Fibroblast of lung (primary cell): ENCODE measurements at regions not wholly inside any gene's neighbourhood (a gene's known extent, or its start where the extent isn't known, plus 50 kb on each side); places are given as distances from the start of the nearest gene placed in this dataset.

Source experiments
- DNase-seq, 2 donors: peaks; one replicate each; pipeline versions ENCODE4 v3.0.0 to v3.0.0-alpha.2; 2010; ENCODE audit warnings: low read depth in 2 of 2
- H2AFZ ChIP-seq: 2 replicates; pipeline ENCODE4 v1.5.1; 2012; ENCODE audit warnings: low read length, control low read depth, inconsistent platforms
- H3K27ac ChIP-seq: 2 replicates; pipeline ENCODE4 v1.5.1; 2011; ENCODE audit warnings: low read length, control low read depth; ENCODE audit not compliant: insufficient read depth
- H3K27me3 ChIP-seq: 2 replicates; pipeline ENCODE4 v1.5.1; 2011; ENCODE audit warnings: mild to moderate bottlenecking, low read length; ENCODE audit not compliant: control insufficient read depth, insufficient read depth
- H3K36me3 ChIP-seq: 2 replicates; pipeline ENCODE4 v1.5.1; 2011; ENCODE audit warnings: low read length; ENCODE audit not compliant: control insufficient read depth, insufficient read depth
- H3K4me1 ChIP-seq: 2 replicates; pipeline ENCODE4 v1.5.1; 2011; ENCODE audit warnings: low read length; ENCODE audit not compliant: control insufficient read depth, insufficient read depth; ENCODE audit errors: extremely low read depth
- H3K4me2 ChIP-seq: 2 replicates; pipeline ENCODE4 v1.5.1; 2011; ENCODE audit warnings: low read length, control low read depth; ENCODE audit not compliant: insufficient read depth; ENCODE audit errors: extremely low read depth
- H3K4me3 ChIP-seq, 4 experiments: fragments of 200-600 bp in 1 of 4; sonication (generic) in 1 of 4; replicated peaks in 1 of 4; 2 replicates each; pipeline ENCODE4 v1.5.1; 2011 to 2016; ENCODE audit warnings: low read length in 4 of 4, low read depth in 3 of 4, mild to moderate bottlenecking in 3 of 4, control low read depth in 2 of 4, inconsistent platforms in 1 of 4, mixed read lengths in 1 of 4; ENCODE audit not compliant: insufficient read depth in 1 of 4; ENCODE audit errors: control extremely low read depth in 1 of 4
- H3K79me2 ChIP-seq: 2 replicates; pipeline ENCODE4 v1.5.1; 2012; ENCODE audit warnings: mild to moderate bottlenecking, low read length, inconsistent platforms; ENCODE audit not compliant: control insufficient read depth, insufficient read depth
- H3K9ac ChIP-seq: 2 replicates; pipeline ENCODE4 v1.5.1; 2011; ENCODE audit warnings: mild to moderate bottlenecking, low read length, control low read depth; ENCODE audit not compliant: insufficient read depth
- H3K9me3 ChIP-seq: 2 replicates; pipeline ENCODE4 v1.5.1; 2012; ENCODE audit warnings: low read depth, low read length; ENCODE audit not compliant: control insufficient read depth, insufficient read depth
- H4K20me1 ChIP-seq: 2 replicates; pipeline ENCODE4 v1.5.1; 2011; ENCODE audit warnings: low read length; ENCODE audit not compliant: control insufficient read depth, insufficient read depth; ENCODE audit errors: extremely low read depth
- EZH2 ChIP-seq: IDR thresholded peaks from 2 replicates; pipeline ENCODE4 v1.5.1; 2012; ENCODE audit warnings: low read length, control low read depth, mild to moderate bottlenecking; ENCODE audit errors: missing control alignments
- TF ChIP-seq, protein P1 (sequence below), 2 donors: IDR thresholded peaks in 1 of 2; conservative IDR thresholded peaks in 1 of 2; 1 replicate in 1 of 2; 2 replicates in 1 of 2; pipeline ENCODE4 v1.5.1; 2011 to 2012; ENCODE audit warnings: low read length in 2 of 2, control low read depth in 1 of 2, inconsistent platforms in 1 of 2, low read depth in 1 of 2, mild to moderate bottlenecking in 1 of 2

DNA sequence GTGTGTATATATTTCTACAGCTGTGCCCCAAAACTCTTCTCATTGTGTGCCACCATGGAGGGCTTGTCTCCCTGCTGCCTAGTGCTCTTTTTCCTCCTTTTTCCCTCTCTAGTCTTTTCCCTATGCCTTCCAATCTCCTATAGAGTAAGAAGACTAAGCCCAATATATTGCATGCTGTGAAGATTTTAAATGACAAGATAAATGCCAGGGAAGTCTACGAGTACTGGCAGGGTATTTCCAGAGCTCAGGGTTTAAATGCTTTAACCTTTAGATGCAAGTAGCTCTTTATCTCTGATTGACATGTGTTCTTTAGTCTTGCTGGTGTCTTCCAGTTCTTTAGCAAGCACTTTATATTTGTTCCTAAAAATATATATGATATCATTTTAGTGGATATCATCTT is 200.7 kb downstream of the SLITRK1 start:
- H3K79me2 ChIP-seq, result no peaks in the 10 kb centered on the region
- H3K9ac ChIP-seq, result no peak overlapping the region
- H3K27ac ChIP-seq, result no peak overlapping the region
- H4K20me1 ChIP-seq, result no peaks in the 10 kb centered on the region
- no peak for DNase-seq
- H3K36me3 ChIP-seq, result no peaks in the 10 kb centered on the region
- H3K4me1 ChIP-seq, result no peaks in the 10 kb centered on the region
- H3K4me3 ChIP-seq, result no peak overlapping the region
- H3K9me3 ChIP-seq, result no peaks in the 10 kb centered on the region
- no peak overlapping the region for H2AFZ ChIP-seq
- no peaks in the 10 kb centered on the region for H3K27me3 ChIP-seq
- no peak for TF ChIP-seq EZH2
- TF ChIP-seq, protein P1, sequence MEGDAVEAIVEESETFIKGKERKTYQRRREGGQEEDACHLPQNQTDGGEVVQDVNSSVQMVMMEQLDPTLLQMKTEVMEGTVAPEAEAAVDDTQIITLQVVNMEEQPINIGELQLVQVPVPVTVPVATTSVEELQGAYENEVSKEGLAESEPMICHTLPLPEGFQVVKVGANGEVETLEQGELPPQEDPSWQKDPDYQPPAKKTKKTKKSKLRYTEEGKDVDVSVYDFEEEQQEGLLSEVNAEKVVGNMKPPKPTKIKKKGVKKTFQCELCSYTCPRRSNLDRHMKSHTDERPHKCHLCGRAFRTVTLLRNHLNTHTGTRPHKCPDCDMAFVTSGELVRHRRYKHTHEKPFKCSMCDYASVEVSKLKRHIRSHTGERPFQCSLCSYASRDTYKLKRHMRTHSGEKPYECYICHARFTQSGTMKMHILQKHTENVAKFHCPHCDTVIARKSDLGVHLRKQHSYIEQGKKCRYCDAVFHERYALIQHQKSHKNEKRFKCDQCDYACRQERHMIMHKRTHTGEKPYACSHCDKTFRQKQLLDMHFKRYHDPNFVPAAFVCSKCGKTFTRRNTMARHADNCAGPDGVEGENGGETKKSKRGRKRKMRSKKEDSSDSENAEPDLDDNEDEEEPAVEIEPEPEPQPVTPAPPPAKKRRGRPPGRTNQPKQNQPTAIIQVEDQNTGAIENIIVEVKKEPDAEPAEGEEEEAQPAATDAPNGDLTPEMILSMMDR (conservative IDR thresholded peaks at IDR 0.05 in 1 of 2, IDR thresholded peaks at IDR 0.05 in 1 of 2; ENCODE audit: low read depth in 1 of 2, low read length in 2 of 2), result no peak
- no peak overlapping the region for H3K4me2 ChIP-seq

- Histone ChIP-seq H3K4me3 (no peak overlapping the region), H2AFZ (no peak overlapping the region), H3K9ac (no peak overlapping the region), H3K27ac (no peak overlapping the region), H3K4me1 (no peaks in the 10 kb centered on the region), H3K4me2 (no peak overlapping the region), H4K20me1 (no peaks in the 10 kb centered on the region), H3K27me3 (no peaks in the 10 kb centered on the region), H3K79me2 (no peaks in the 10 kb centered on the region), H3K9me3 (no peaks in the 10 kb centered on the region), H3K36me3 (no peaks in the 10 kb centered on the region)
- TF ChIP-seq EZH2, result no peak
- TF ChIP-seq, protein P1 (conservative IDR thresholded peaks at IDR 0.05 in 1 of 2, IDR thresholded peaks at IDR 0.05 in 1 of 2; ENCODE audit: low read depth in 1 of 2, low read length in 2 of 2), result no peak
- DNase-seq, result no peak
These were observed 204.3 kb downstream of the SLITRK1 start for GRCh38 chr13:83677985-83678384.

- no peak overlapping the region for H3K4me2 ChIP-seq
- no peaks in the 10 kb centered on the region for H4K20me1 ChIP-seq
- H3K79me2 ChIP-seq, result no peaks in the 10 kb centered on the region
- H3K27ac ChIP-seq, result no peak overlapping the region
- no peaks in the 10 kb centered on the region for H3K36me3 ChIP-seq
- no peaks in the 10 kb centered on the region for H3K9me3 ChIP-seq
- no peak overlapping the region for H2AFZ ChIP-seq
- H3K27me3 ChIP-seq, result no peaks in the 10 kb centered on the region
- H3K4me3 ChIP-seq, result no peak overlapping the region
- TF ChIP-seq, protein P1 (conservative IDR thresholded peaks at IDR 0.05 in 1 of 2, IDR thresholded peaks at IDR 0.05 in 1 of 2; ENCODE audit: low read depth in 1 of 2, low read length in 2 of 2), result no peak
- no peak overlapping the region for H3K9ac ChIP-seq
- DNase-seq, result no peak
- no peaks in the 10 kb centered on the region for H3K4me1 ChIP-seq
These were observed 209.7 kb downstream of the SLITRK1 start for GRCh38 chr13:83672612-83673011.
